ENCODE measurements at regions not wholly inside any gene's neighbourhood (a gene's known extent, or its start where the extent isn't known, plus 50 kb on each side); places are given as distances from the start of the nearest gene placed in this dataset.

DNA sequence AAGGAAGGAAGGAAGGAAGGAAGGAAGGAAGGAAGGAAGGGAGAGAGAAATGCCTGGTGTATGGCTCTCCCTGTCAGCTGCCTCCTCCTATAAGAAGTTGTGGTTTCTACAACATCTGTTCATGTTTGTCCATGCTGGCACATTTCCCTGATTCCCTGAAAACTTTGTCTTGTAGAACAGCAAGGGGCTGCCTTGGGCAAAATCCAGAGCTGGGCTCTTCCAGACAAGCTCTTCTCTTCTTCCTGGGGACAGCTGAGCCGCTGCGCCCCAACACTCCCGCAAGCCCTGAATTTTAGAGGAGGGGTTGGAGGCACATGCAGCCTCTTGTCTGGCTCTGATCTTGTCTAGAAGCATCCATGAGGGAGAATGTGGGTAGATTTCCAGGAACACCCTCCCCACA lies 282.0 kb upstream of the ADARB2 start:
- no peak for DNase-seq (ENCODE audit: low spot score)

- no peak for DNase-seq (ENCODE audit: low spot score)
Measured at GRCh38 chr10:2014541-2014940, 277.2 kb upstream of the ADARB2 start.

- no peak for DNase-seq (ENCODE audit: low spot score)
Measured at GRCh38 chr10:2012209-2012608, 274.9 kb upstream of the ADARB2 start.

- DNase-seq (ENCODE audit: low spot score), result no peak
Measured at GRCh38 chr10:2011106-2011716, 273.9 kb upstream of the ADARB2 start.

DNA sequence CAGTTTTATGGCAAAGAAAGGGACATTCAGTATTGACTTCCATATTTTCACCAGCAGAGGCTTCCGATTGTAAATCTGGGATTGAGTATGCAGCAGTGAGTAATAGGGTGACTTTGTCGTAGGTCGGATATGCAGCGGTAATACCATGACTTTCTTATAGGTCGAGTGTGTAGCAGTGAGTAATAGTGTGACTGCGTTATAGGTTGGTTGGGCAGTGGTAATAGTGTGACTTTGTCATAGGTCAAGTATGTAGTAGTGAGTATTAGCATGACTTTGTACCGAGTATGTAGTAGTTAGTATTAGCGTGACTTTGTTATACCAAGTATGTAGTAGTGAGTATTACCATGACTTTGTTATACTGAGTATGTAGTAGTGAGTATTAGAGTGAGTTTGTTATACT lies 268.2 kb upstream of the ADARB2 start:
- DNase-seq (ENCODE audit: low spot score), result no peak

- no peak for DNase-seq (ENCODE audit: low spot score)
Measured at GRCh38 chr10:1992930-1993329, 255.6 kb upstream of the ADARB2 start.

DNA sequence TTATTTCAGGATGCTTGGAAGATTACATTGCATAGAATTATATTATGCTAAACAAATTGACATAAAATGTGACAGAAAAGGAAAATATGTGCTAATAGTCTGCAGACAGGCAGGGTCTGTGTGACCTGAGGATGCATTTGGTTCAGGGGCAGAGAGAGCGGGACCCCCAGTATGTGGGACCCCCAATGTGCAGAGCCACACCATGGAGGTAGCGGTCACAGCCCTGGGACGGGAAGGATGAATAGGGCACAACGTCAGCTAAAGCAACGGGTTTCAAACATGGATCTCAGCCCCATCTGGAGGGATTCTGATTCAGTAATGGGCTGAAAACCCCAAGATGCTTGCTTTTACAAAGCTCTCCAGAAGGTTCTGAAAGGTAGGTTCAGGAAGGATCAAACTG lies 251.8 kb upstream of the ADARB2 start:
- no peak for DNase-seq (ENCODE audit: low spot score)

- no peak for DNase-seq (ENCODE audit: low spot score)
Measured at GRCh38 chr10:1981976-1982375, 244.7 kb upstream of the ADARB2 start.

- no peak for DNase-seq (ENCODE audit: low spot score)
Measured at GRCh38 chr10:1980459-1980858, 243.1 kb upstream of the ADARB2 start.

- DNase-seq (ENCODE audit: low spot score), result no peak
Measured at GRCh38 chr10:1978584-1978983, 241.3 kb upstream of the ADARB2 start.

- no peak for DNase-seq (ENCODE audit: low spot score)
Measured at GRCh38 chr10:1977461-1977860, 240.1 kb upstream of the ADARB2 start.

- no peak for DNase-seq (ENCODE audit: low spot score)
Measured at GRCh38 chr10:1972406-1972805, 235.1 kb upstream of the ADARB2 start.

GRCh38 chr10:1968257-1969033 lies 231.1 kb upstream of the ADARB2 start:
- no peak for DNase-seq (ENCODE audit: low spot score)

DNA sequence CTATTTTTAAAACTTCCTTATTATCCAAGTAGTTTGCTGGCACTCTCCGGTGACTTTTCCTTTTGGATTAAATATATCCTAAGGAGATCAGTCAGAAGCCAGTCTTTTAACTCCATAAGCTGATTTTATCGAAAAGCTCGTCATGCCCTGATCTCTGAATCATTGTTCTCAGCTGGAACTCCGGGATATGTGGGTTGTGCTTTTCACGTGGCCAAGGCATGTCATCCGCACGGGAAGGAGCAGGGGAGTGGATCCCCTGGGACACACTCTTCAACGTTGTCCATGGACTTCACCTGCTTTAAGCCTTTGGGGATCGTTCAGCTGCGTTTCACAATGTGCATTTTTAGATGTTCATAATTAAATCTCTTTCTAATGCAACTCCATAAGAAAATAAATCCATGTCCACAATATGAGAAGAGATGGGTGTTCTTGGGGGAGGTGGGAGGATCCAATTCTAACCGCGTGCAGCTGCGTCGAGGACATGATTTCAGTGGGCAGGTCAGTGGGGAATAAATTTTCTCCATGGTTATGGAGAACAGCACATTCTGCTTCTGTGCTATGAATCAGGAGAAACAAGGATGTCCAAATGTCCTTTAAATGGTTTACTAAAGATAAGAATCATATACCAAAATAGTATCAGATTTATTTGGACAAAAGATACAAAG lies 229.5 kb upstream of the ADARB2 start:
- DNase-seq (ENCODE audit: low spot score), result no peak

GRCh38 chr10:1964476-1964875 lies 227.2 kb upstream of the ADARB2 start:
- DNase-seq (ENCODE audit: low spot score), result no peak

- no peak for DNase-seq (ENCODE audit: low spot score)
Measured at GRCh38 chr10:1963341-1963740, 226.0 kb upstream of the ADARB2 start.

- no peak for DNase-seq (ENCODE audit: low spot score)
Measured at GRCh38 chr10:1961989-1962388, 224.7 kb upstream of the ADARB2 start.

GRCh38 chr10:1960982-1961381 lies 223.7 kb upstream of the ADARB2 start:
- no peak for DNase-seq (ENCODE audit: low spot score)

- no peak for DNase-seq (ENCODE audit: low spot score)
Measured at GRCh38 chr10:1957057-1957456, 219.7 kb upstream of the ADARB2 start.

DNA sequence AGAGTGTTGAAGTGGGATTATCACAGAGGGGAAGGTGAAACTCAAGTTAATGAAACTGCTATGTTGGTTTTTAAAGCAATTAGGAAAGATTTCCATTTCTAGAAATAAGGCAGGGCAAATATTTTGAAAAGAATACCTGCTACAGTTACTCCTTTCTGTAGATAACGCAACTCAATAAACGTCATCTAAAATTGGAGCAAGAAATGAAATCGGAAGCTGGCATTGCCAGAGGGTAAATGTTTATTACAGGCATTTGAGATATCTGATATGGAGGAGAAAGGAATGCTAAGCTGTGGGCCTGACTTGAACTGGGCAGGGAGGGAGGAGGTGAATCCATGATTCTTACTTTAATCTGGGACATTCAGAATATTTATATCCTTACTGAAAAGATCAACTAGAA lies 217.0 kb upstream of the ADARB2 start:
- no peak for DNase-seq (ENCODE audit: low spot score)

GRCh38 chr10:1952126-1953095 lies 215.1 kb upstream of the ADARB2 start:
- no peak for DNase-seq (ENCODE audit: low spot score)

DNA sequence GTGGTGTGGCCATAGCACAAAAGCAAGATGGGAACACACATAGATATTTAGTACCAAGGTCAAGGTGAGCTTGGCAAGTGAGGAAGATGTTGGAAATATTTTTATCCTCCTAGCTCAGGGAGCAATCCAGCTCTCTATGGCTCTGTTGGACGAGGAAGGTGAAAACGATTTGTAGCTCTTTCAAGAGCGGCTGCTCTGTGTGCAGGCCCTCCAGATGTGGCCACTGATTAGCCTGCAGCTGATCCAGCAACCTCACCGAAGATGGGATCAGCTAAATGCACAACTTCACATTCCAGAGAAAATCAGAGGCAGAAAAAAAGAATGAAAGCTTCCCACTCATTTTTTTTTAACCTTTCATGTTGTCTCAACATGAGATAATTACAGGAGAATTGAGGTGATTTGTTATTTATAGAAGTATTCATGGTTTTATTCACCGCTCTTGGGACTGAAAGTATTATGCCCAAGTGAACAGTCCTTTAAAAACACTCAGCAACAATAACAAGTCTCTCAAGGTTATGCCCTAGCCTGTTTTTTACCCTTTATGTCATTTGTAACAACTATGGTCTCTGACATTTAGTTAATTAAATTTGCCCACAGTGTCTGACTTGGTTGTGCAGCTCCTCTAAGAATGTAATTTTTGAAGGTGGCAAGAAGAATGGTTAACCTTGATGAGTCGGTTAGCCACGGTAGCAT lies 213.6 kb upstream of the ADARB2 start:
- no peak for DNase-seq (ENCODE audit: low spot score)
